LNCaP clone FGC (cell line): ENCODE measurements at regions not wholly inside any gene's neighbourhood (a gene's known extent, or its start where the extent isn't known, plus 50 kb on each side); places are given as distances from the start of the nearest gene placed in this dataset.

ENCODE experiments used
- DNase-seq: peaks from one replicate; pipeline ENCODE4 v3.0.0-alpha.2; 2011; ENCODE audit warnings: low read depth
- H3K4me3 ChIP-seq: 2 replicates; pipeline ENCODE4 v1.5.1; 2011; ENCODE audit warnings: mild to moderate bottlenecking, low read depth, low read length, control low read depth
- TF ChIP-seq, protein P1 (sequence below): IDR thresholded peaks from 2 replicates; pipeline ENCODE4 v1.5.1; 2012; ENCODE audit warnings: mild to moderate bottlenecking; ENCODE audit not compliant: control insufficient read depth, insufficient read depth; ENCODE audit errors: extremely low read depth

DNA sequence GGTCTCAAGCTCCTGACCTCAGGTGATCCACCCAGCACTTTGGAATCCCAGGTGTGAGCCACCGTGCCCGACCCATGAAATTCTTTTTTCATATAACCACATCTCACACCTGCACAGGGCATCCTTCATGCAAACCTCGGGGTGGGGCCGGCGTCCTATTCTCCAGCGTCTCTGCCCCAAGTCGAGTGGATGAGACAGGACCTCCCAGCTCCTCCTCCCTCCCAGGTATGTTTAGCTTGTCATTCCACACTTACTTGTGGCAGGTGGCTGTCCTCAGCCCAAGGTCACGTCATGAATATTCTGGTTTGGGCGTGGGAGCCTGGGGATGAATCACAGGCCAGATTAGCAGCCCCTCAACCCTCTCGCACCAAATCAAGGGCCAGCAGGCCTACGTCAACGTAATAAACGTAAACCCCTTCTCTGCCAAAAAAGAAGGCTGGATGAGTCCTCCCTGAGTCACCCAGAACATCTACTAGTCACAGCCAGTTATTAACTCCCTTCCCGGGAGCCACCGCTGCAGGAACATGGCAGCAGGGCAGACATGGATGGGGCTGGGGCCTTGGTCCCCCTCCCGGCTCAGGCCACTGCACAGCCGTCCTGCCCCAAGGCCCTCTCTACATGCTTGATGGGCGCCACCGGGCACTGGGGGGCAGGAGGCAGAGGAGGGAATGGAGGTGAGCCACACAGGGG lies 91.7 kb downstream of the YTHDF1 start:
- TF ChIP-seq, protein P1, sequence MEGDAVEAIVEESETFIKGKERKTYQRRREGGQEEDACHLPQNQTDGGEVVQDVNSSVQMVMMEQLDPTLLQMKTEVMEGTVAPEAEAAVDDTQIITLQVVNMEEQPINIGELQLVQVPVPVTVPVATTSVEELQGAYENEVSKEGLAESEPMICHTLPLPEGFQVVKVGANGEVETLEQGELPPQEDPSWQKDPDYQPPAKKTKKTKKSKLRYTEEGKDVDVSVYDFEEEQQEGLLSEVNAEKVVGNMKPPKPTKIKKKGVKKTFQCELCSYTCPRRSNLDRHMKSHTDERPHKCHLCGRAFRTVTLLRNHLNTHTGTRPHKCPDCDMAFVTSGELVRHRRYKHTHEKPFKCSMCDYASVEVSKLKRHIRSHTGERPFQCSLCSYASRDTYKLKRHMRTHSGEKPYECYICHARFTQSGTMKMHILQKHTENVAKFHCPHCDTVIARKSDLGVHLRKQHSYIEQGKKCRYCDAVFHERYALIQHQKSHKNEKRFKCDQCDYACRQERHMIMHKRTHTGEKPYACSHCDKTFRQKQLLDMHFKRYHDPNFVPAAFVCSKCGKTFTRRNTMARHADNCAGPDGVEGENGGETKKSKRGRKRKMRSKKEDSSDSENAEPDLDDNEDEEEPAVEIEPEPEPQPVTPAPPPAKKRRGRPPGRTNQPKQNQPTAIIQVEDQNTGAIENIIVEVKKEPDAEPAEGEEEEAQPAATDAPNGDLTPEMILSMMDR, result no peak

DNA sequence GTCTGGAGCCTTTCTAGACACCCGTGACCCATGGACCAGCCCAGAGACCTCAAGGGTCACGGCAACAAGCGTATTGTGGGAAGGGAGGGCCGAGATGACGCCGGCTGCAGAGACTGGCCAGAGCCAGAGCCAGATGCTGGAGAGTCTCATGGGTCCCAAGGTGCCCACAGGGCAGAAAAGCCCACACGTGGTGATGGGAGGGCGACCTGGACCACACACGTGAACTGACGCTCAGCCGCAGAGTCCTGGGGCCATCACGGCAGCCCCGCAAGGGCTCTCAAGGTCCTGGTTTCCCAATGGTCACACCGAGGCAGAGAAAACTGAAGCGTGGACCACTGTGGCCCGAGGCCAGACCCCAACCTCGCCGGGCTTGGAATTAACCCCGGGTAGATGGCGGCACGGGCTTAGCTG lies 92.6 kb downstream of the YTHDF1 start:
- no peak overlapping the region for H3K4me3 ChIP-seq
- TF ChIP-seq, protein P1, result no peak
- DNase-seq, result no peak

More for the DNA sequence above, 91.7 kb downstream of the YTHDF1 start:
- no peak for DNase-seq
- H3K4me3 ChIP-seq, result no peak overlapping the region

DNA sequence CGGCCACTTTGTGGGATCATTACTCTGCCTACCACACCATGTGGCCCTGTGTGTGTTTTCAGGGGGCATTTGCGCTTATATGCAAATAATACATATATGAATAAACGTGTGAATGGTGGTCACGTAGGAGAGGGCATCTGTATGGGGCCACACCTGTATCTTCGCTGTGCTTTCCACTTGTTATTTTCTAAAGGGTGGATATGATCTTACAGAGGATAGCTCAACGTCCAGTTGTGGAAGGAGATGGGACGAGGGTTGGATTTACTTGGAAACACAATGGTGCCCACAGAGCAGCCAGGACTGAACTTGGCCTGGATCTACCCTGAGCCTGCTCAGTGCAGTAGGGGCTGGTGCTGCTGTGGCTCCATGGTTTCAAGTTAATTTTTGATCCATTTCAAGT lies 93.3 kb downstream of the YTHDF1 start:
- TF ChIP-seq, protein P1, result no peak
- H3K4me3 ChIP-seq, result no peak overlapping the region
- DNase-seq, result no peak

DNA sequence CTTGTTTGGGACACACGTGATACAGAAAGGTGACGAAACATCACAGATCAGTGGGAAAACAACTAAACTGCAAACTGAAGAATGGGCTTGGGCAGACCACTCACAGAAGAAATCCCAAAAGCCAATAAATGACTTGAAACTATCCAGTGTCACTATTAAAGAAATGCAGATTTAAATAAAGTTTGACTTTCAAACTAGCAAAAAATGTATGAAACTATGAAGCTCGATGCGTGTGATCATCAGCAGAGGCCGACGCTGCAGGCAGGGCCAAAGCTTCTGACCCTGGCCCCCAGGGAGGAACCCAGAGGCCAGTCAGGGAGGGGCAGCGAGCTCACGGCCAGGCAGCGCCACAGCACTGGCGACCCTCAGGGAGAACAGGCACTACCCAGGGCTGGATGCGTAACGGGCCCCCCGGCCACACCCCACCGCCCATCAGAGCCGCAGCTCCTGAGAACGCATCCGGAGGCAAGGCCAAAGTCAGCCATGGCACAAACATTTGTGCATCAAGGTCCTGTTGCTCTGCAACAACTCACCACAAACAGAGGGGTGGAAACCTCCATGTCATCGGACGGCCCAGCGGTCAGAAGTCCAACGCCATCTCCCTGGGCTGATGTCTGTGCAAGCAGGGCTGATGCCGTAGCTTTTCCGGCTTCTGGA lies 94.1 kb downstream of the YTHDF1 start:
- DNase-seq, result no peak
- TF ChIP-seq, protein P1, result no peak
- H3K4me3 ChIP-seq, result no peak overlapping the region

DNA sequence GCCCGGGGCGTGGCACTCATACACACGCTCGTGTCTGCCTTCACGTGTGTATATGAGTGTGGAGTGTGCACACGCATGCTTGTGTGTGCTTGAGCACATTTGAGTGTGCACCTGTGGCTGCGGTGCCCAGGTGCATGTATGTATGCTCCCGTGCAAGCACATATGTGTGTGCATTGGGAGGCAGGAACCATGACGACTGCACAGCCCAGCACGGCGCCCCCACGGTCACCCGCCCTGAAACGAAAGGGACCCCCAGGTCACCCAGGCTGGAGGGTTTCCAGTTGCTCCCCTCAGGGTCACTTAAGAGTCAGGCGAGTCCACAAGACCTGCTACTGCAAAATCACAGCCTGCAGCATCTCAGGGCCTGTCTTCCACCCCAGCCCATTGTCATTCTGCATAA lies 94.7 kb downstream of the YTHDF1 start:
- TF ChIP-seq, protein P1, result no peak
- DNase-seq, result no peak
- H3K4me3 ChIP-seq, result no peak overlapping the region

DNA sequence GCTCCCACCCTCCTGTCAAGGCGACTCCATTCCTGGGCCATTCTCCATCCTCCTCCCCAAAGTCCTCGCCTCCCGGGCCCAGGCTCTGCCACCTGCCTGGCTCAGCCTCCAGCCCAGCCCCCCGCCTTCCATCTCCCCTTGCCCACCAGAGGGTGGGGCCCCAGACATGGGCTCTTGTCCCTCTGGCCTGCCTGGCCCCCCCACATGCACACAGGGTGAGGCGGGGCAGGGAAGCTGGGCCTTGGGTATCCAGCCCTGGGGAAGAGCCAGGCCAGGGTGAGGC lies 95.2 kb downstream of the YTHDF1 start:
- no peak for DNase-seq
- TF ChIP-seq, protein P1, result no peak
- H3K4me3 ChIP-seq, result no peak overlapping the region
